Cardiac fibroblast (primary cell): ENCODE measurements at regions not wholly inside any gene's neighbourhood (a gene's known extent, or its start where the extent isn't known, plus 50 kb on each side); places are given as distances from the start of the nearest gene placed in this dataset.
"Not testable (repeated sequence)": the region's sequence is repeated elsewhere in the genome, so short reads cannot be mapped to it uniquely, and the experiment has no call there.

Experiments used
- DNase-seq, 2 donors: peaks; one replicate each; pipeline versions ENCODE4 v3.0.0 to v3.0.0-alpha.2; 2010; ENCODE audit warnings: low read depth in 2 of 2
- H3K4me3 ChIP-seq, 2 donors: replicated peaks in 1 of 2; 1 replicate in 1 of 2; 2 replicates in 1 of 2; pipeline ENCODE4 v1.5.1; 2011; ENCODE audit warnings: low read depth in 2 of 2, low read length in 2 of 2, mild to moderate bottlenecking in 2 of 2, moderate library complexity in 1 of 2
- CTCF ChIP-seq: IDR thresholded peaks from one replicate; pipeline ENCODE4 v1.5.1; 2011; ENCODE audit warnings: low read depth, mild to moderate bottlenecking, low read length, inconsistent platforms

GRCh38 chr12:22124987-22125386 is 79.0 kb downstream of the CMAS start:
- DNase-seq, result no peak
- no peak overlapping the region for H3K4me3 ChIP-seq
- no peak for TF ChIP-seq CTCF

GRCh38 chr12:22126101-22126500 is 80.1 kb downstream of the CMAS start:
- not testable (repeated sequence) for DNase-seq

GRCh38 chr12:22126758-22127157 is 80.7 kb downstream of the CMAS start:
- no peak for DNase-seq
- H3K4me3 ChIP-seq, result no peak overlapping the region

More at GRCh38 chr12:22126101-22126500, 80.1 kb downstream of the CMAS start:
- not testable (repeated sequence) for H3K4me3 ChIP-seq

GRCh38 chr12:22130671-22131070 is 84.7 kb downstream of the CMAS start:
- no peak overlapping the region for H3K4me3 ChIP-seq
- no peak for TF ChIP-seq CTCF
- no peak for DNase-seq

More at GRCh38 chr12:22126758-22127157, 80.7 kb downstream of the CMAS start:
- TF ChIP-seq CTCF, result no peak

GRCh38 chr12:22136604-22137117 is 90.6 kb downstream of the CMAS start:
- not testable (repeated sequence) for H3K4me3 ChIP-seq, DNase-seq
